GM21367 (cell line): ENCODE measurements at regions not wholly inside any gene's neighbourhood (a gene's known extent, or its start where the extent isn't known, plus 50 kb on each side); places are given as distances from the start of the nearest gene placed in this dataset.
"Not testable (repeated sequence)": the region's sequence is repeated elsewhere in the genome, so short reads cannot be mapped to it uniquely, and the experiment has no call there.

ENCODE experiments used
- ATAC-seq: cut with Tn5 transposase; IDR thresholded peaks from one replicate; pipeline ENCODE4 v1.9.1; 2021; ENCODE audit not compliant: unreplicated experiment

- no peak for ATAC-seq
These were observed 94.2 kb upstream of the LHX1 start for GRCh38 chr17:36842963-36843558.

GRCh38 chr17:36844013-36844412 is 93.3 kb upstream of the LHX1 start:
- no peak for ATAC-seq

GRCh38 chr17:36844601-36845000 is 92.7 kb upstream of the LHX1 start:
- no peak for ATAC-seq

GRCh38 chr17:36845916-36846315 is 91.4 kb upstream of the LHX1 start:
- ATAC-seq: no peak

- no peak for ATAC-seq
These were observed 90.6 kb upstream of the LHX1 start for GRCh38 chr17:36846410-36847292.

- no peak for ATAC-seq
These were observed 89.0 kb upstream of the LHX1 start for GRCh38 chr17:36848008-36848902.

- not testable (repeated sequence) for ATAC-seq
These were observed 88.3 kb upstream of the LHX1 start for GRCh38 chr17:36849020-36849419.

- ATAC-seq: no peak
These were observed 87.4 kb upstream of the LHX1 start for GRCh38 chr17:36849871-36850348.

GRCh38 chr17:36850790-36851189 is 86.5 kb upstream of the LHX1 start:
- no peak for ATAC-seq

GRCh38 chr17:36851250-36851649 is 86.0 kb upstream of the LHX1 start:
- ATAC-seq: no peak

GRCh38 chr17:36852478-36852877 is 84.8 kb upstream of the LHX1 start:
- not testable (repeated sequence) for ATAC-seq

GRCh38 chr17:36854982-36855381 is 82.3 kb upstream of the LHX1 start:
- no peak for ATAC-seq

- no peak for ATAC-seq
These were observed 81.8 kb upstream of the LHX1 start for GRCh38 chr17:36855459-36855858.

GRCh38 chr17:36856222-36856621 is 81.1 kb upstream of the LHX1 start:
- ATAC-seq: no peak

- no peak for ATAC-seq
These were observed 80.3 kb upstream of the LHX1 start for GRCh38 chr17:36856903-36857381.

GRCh38 chr17:36857698-36858097 is 79.6 kb upstream of the LHX1 start:
- no peak for ATAC-seq

GRCh38 chr17:36858119-36859002 is 78.9 kb upstream of the LHX1 start:
- no peak for ATAC-seq

GRCh38 chr17:36859003-36859300 is 78.3 kb upstream of the LHX1 start:
- no peak for ATAC-seq

- ATAC-seq: no peak
These were observed 77.6 kb upstream of the LHX1 start for GRCh38 chr17:36859706-36860105.

GRCh38 chr17:36861531-36861930 is 75.7 kb upstream of the LHX1 start:
- no peak for ATAC-seq
